ENCODE measurements at regions not wholly inside any gene's neighbourhood (a gene's known extent, or its start where the extent isn't known, plus 50 kb on each side); places are given as distances from the start of the nearest gene placed in this dataset.
"Not testable (repeated sequence)": the region's sequence is repeated elsewhere in the genome, so short reads cannot be mapped to it uniquely, and the experiment has no call there.

DNA sequence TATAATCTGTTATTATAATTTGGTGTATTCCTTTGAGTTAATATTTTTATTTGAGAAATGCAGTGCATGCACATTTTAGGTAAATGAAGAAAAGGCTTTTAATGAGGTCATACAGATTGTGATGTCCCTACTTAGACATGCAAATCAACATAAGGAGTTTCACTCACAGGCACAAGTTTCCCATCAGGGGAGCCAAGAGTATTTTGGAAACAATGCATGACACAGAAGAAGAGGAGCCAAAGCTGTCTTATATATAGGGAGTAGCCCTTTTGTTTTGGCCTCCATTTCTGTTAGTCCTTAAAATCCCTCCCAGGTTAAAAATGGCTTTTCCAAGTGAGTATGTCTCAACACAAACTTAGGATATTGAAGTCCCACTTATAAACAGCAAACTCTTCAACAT lies 703.4 kb upstream of the ANKRD30A start:
- Histone ChIP-seq H3K4me3 (ENCODE audit: low read length) (no peak overlapping the region), H3K27me3 (ENCODE audit: control insufficient read depth, insufficient read depth, low read length) (no peaks in the 10 kb centered on the region), H3K36me3 (ENCODE audit: control insufficient read depth, insufficient read depth, low read length) (no peaks in the 10 kb centered on the region), H3K4me1 (ENCODE audit: control insufficient read depth, insufficient read depth, low read length) (peaks cover 2% of the 10 kb centered on the region), H3K9me3 (replicated peaks; ENCODE audit: control insufficient read depth, low read depth, low read length) (peaks cover under 1% of the 10 kb centered on the region), H3K27ac (ENCODE audit: low read length) (no peak overlapping the region)
- peak; percentile 95 for DNase-seq

GRCh38 chr10:36416513-36416912 lies 708.9 kb upstream of the ANKRD30A start:
- Histone ChIP-seq H3K4me3 (ENCODE audit: low read length) (no peak overlapping the region), H3K9me3 (replicated peaks; ENCODE audit: control insufficient read depth, low read depth, low read length) (peaks cover 3% of the 10 kb centered on the region), H3K27ac (ENCODE audit: low read length) (no peak overlapping the region), H3K4me1 (ENCODE audit: control insufficient read depth, insufficient read depth, low read length) (no peaks in the 10 kb centered on the region), H3K36me3 (ENCODE audit: control insufficient read depth, insufficient read depth, low read length) (no peaks in the 10 kb centered on the region), H3K27me3 (ENCODE audit: control insufficient read depth, insufficient read depth, low read length) (no peaks in the 10 kb centered on the region)
- DNase-seq = no peak
- WGBS (ENCODE audit: insufficient coverage) = no CpG with 5 or more reads among the region's 1 CpG

- Histone ChIP-seq H3K36me3 (ENCODE audit: control insufficient read depth, insufficient read depth, low read length) (no peaks in the 10 kb centered on the region), H3K27me3 (ENCODE audit: control insufficient read depth, insufficient read depth, low read length) (no peaks in the 10 kb centered on the region), H3K4me1 (ENCODE audit: control insufficient read depth, insufficient read depth, low read length) (no peaks in the 10 kb centered on the region), H3K9me3 (replicated peaks; ENCODE audit: control insufficient read depth, low read depth, low read length) (peaks cover 3% of the 10 kb centered on the region), H3K27ac (ENCODE audit: low read length) (no peak overlapping the region), H3K4me3 (ENCODE audit: low read length) (no peak overlapping the region)
- no peak for DNase-seq
- whole genome bisulfite sequencing (ENCODE audit: insufficient coverage) = no CpG with 5 or more reads among the region's 1 CpG
Observed at GRCh38 chr10:36412942-36413341, 712.5 kb upstream of the ANKRD30A start.

DNA sequence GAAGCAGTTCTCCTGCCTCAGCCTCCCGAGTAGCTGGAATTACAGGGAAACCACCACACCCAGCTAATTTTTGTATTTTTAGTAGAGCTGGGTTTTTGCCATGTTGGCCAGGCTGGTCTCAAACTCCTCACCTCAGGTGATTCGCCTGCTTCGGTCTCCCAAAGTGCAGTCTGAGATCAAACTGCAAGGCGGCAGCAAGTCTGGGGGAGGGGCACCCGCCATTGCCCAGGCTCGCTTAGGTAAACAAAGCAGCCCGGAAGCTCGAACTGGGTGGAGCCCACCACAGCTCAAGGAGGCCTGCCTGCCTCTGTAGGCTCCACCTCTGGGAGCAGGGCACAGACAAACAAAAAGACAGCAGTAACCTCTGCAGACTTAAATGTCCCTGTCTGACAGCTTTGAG lies 725.2 kb upstream of the ANKRD30A start:
- DNase-seq; H3K4me3 ChIP-seq (ENCODE audit: low read length); H3K9me3 ChIP-seq (replicated peaks; ENCODE audit: control insufficient read depth, low read depth, low read length); H3K27me3 ChIP-seq (ENCODE audit: control insufficient read depth, insufficient read depth, low read length); H3K36me3 ChIP-seq (ENCODE audit: control insufficient read depth, insufficient read depth, low read length); H3K4me1 ChIP-seq (ENCODE audit: control insufficient read depth, insufficient read depth, low read length); H3K27ac ChIP-seq (ENCODE audit: low read length): not testable (repeated sequence)
- WGBS (ENCODE audit: insufficient coverage) = no CpG with 5 or more reads among the region's 8 CpGs

GRCh38 chr10:36393801-36394200 lies 731.6 kb upstream of the ANKRD30A start:
- DNase-seq = no peak
- Histone ChIP-seq H3K9me3 (replicated peaks; ENCODE audit: control insufficient read depth, low read depth, low read length) (no peaks in the 10 kb centered on the region), H3K27me3 (ENCODE audit: control insufficient read depth, insufficient read depth, low read length) (no peaks in the 10 kb centered on the region), H3K36me3 (ENCODE audit: control insufficient read depth, insufficient read depth, low read length) (no peaks in the 10 kb centered on the region), H3K4me3 (ENCODE audit: low read length) (no peak overlapping the region), H3K4me1 (ENCODE audit: control insufficient read depth, insufficient read depth, low read length) (no peaks in the 10 kb centered on the region), H3K27ac (ENCODE audit: low read length) (no peak overlapping the region)
- no CpG with 5 or more reads among the region's 3 CpGs for WGBS (ENCODE audit: insufficient coverage)

GRCh38 chr10:36391405-36391804 lies 734.0 kb upstream of the ANKRD30A start:
- H3K4me3 ChIP-seq (ENCODE audit: low read length) = no peak overlapping the region
- no peaks in the 10 kb centered on the region for H3K4me1 ChIP-seq (ENCODE audit: control insufficient read depth, insufficient read depth, low read length)
- peak; percentile 15 for DNase-seq
- H3K9me3 ChIP-seq (replicated peaks; ENCODE audit: control insufficient read depth, low read depth, low read length) = no peaks in the 10 kb centered on the region
- no peaks in the 10 kb centered on the region for H3K36me3 ChIP-seq (ENCODE audit: control insufficient read depth, insufficient read depth, low read length)
- H3K27me3 ChIP-seq (ENCODE audit: control insufficient read depth, insufficient read depth, low read length) = no peaks in the 10 kb centered on the region
- H3K27ac ChIP-seq (ENCODE audit: low read length) = no peak overlapping the region
- WGBS (ENCODE audit: insufficient coverage) = 46% methylated on average over 3 of the region's 4 CpGs

DNA sequence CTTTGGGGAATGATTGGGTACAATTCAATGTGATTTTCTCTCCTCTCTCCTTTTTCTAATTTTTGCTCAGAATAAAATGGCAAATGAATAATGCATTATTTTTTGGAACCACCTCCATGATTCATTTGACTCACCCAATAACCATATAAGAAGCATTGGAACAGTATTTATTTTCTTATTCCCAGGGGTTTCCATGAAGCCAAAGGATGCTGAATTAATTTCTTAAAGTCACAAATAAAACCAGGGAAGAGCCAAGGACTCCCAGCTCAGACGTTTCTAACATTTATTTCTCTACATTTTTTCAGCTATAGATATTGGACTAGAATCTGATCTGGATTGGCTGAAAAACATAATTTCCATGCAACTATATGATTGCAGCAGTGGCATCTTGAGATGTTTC lies 735.2 kb upstream of the ANKRD30A start:
- Histone ChIP-seq H3K4me3 (ENCODE audit: low read length) (no peak overlapping the region), H3K9me3 (replicated peaks; ENCODE audit: control insufficient read depth, low read depth, low read length) (no peaks in the 10 kb centered on the region), H3K4me1 (ENCODE audit: control insufficient read depth, insufficient read depth, low read length) (no peaks in the 10 kb centered on the region), H3K27ac (ENCODE audit: low read length) (no peak overlapping the region), H3K36me3 (ENCODE audit: control insufficient read depth, insufficient read depth, low read length) (no peaks in the 10 kb centered on the region), H3K27me3 (ENCODE audit: control insufficient read depth, insufficient read depth, low read length) (no peaks in the 10 kb centered on the region)
- peak; percentile 72 for DNase-seq
- no CpG with 5 or more reads among the region's 1 CpG for WGBS (ENCODE audit: insufficient coverage)

DNA sequence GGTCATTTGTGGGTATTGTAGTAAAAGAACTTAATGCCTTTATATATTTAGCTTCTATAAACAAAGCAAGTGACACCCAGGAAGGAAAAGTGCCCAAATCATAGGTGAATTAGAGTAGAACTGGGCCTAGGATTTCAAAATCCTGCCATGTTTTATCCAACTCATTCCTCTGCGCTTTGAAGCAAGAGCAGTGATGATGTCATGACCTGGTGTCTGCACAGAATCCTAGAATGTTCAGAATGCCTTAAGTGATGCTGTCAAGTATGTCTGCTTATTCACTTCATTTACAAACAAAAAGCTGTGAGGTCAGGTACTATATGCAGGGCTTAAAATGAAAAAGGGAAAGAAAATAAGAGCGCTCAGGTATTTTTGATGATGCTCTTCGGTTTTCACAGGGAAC lies 737.2 kb upstream of the ANKRD30A start:
- no peak overlapping the region for H3K27ac ChIP-seq (ENCODE audit: low read length)
- DNase-seq = no peak
- no peaks in the 10 kb centered on the region for H3K27me3 ChIP-seq (ENCODE audit: control insufficient read depth, insufficient read depth, low read length)
- no peaks in the 10 kb centered on the region for H3K9me3 ChIP-seq (replicated peaks; ENCODE audit: control insufficient read depth, low read depth, low read length)
- no peaks in the 10 kb centered on the region for H3K4me1 ChIP-seq (ENCODE audit: control insufficient read depth, insufficient read depth, low read length)
- WGBS (ENCODE audit: insufficient coverage) = no CpG with 5 or more reads among the region's 3 CpGs
- H3K4me3 ChIP-seq (ENCODE audit: low read length) = no peak overlapping the region
- H3K36me3 ChIP-seq (ENCODE audit: control insufficient read depth, insufficient read depth, low read length) = no peaks in the 10 kb centered on the region

DNA sequence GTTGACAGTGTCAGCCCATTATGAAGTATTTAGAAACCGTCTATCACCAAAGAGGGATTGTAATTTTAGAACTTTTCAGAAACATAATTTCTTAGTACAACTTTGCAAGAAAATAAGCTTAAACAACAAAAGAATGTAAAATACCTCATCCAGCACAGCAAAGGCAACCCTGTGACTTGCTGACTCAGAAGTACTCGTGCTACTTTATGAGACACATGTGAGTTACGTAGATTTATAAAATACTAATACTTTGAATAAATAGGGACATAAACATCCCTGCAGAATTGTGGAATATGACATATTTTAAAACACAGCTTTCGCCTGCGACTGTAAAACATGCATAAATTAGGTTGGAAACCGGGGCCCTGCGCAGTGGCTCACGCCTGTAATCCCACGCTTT lies 739.7 kb upstream of the ANKRD30A start:
- Histone ChIP-seq H3K27me3 (ENCODE audit: control insufficient read depth, insufficient read depth, low read length) (no peaks in the 10 kb centered on the region), H3K9me3 (replicated peaks; ENCODE audit: control insufficient read depth, low read depth, low read length) (no peaks in the 10 kb centered on the region), H3K36me3 (ENCODE audit: control insufficient read depth, insufficient read depth, low read length) (no peaks in the 10 kb centered on the region), H3K27ac (ENCODE audit: low read length) (no peak overlapping the region), H3K4me1 (ENCODE audit: control insufficient read depth, insufficient read depth, low read length) (no peaks in the 10 kb centered on the region), H3K4me3 (ENCODE audit: low read length) (no peak overlapping the region)
- WGBS (ENCODE audit: insufficient coverage) = 94% methylated on average over 6 of the region's 9 CpGs
- DNase-seq = no peak

DNA sequence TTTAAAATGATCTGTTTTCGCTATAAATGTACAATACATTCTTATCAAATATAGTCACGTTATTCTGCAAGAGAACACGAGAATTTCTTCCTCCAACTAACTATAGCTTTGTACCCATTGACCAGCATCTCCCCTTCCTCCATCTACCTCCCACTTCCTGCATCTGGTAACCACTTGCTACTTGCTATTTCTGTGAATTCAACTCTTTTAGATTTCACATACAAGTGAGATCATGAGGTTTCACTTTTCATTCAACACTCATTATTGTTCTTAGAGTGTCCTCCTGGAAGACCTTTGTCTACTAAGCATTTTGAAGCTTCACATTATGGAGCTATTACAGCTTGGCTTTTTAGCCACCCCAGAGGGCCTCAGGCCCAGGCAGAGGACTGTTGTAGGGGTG lies 741.3 kb upstream of the FZD8 start:
- 100% methylated on average over 2 of the region's 3 CpGs for WGBS (ENCODE audit: insufficient coverage)
- Histone ChIP-seq H3K9me3 (replicated peaks; ENCODE audit: control insufficient read depth, low read depth, low read length) (no peaks in the 10 kb centered on the region), H3K4me3 (ENCODE audit: low read length) (no peak overlapping the region), H3K4me1 (ENCODE audit: control insufficient read depth, insufficient read depth, low read length) (no peaks in the 10 kb centered on the region), H3K27ac (ENCODE audit: low read length) (no peak overlapping the region), H3K27me3 (ENCODE audit: control insufficient read depth, insufficient read depth, low read length) (no peaks in the 10 kb centered on the region), H3K36me3 (ENCODE audit: control insufficient read depth, insufficient read depth, low read length) (no peaks in the 10 kb centered on the region)
- DNase-seq = no peak

- no peaks in the 10 kb centered on the region for H3K4me1 ChIP-seq (ENCODE audit: control insufficient read depth, insufficient read depth, low read length)
- DNase-seq = no peak
- WGBS (ENCODE audit: insufficient coverage) = 50% methylated on average over 1 of the region's 1 CpG
- no peaks in the 10 kb centered on the region for H3K27me3 ChIP-seq (ENCODE audit: control insufficient read depth, insufficient read depth, low read length)
- H3K4me3 ChIP-seq (ENCODE audit: low read length) = no peak overlapping the region
- no peak overlapping the region for H3K27ac ChIP-seq (ENCODE audit: low read length)
- no peaks in the 10 kb centered on the region for H3K9me3 ChIP-seq (replicated peaks; ENCODE audit: control insufficient read depth, low read depth, low read length)
- H3K36me3 ChIP-seq (ENCODE audit: control insufficient read depth, insufficient read depth, low read length) = no peaks in the 10 kb centered on the region
Observed at GRCh38 chr10:36381748-36382147, 739.7 kb upstream of the FZD8 start.

Measured in muscle of leg (tissue), 3 donors.